ENCODE measurements at regions not wholly inside any gene's neighbourhood (a gene's known extent, or its start where the extent isn't known, plus 50 kb on each side); places are given as distances from the start of the nearest gene placed in this dataset.

DNA sequence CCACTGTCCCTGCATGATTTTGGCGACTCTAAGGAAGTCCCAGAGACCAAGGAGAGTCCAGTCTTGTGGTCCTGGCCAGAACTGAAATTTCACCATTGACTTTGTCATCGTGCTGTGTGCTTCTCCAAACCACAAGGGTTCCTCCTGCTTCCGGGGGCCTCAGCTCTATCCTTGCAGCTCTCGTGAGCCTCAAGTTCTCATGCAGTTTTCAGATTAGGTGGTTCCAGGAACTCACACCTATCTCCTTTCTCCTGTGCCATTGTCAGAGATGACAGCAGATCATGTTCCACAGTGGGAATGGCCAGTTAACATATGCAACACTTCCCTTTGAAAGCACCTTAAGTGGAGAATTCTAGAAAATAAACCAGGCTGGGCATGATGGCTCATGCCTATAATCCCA lies 97.9 kb upstream of the CRHR1 start:
- TF ChIP-seq, protein P1, sequence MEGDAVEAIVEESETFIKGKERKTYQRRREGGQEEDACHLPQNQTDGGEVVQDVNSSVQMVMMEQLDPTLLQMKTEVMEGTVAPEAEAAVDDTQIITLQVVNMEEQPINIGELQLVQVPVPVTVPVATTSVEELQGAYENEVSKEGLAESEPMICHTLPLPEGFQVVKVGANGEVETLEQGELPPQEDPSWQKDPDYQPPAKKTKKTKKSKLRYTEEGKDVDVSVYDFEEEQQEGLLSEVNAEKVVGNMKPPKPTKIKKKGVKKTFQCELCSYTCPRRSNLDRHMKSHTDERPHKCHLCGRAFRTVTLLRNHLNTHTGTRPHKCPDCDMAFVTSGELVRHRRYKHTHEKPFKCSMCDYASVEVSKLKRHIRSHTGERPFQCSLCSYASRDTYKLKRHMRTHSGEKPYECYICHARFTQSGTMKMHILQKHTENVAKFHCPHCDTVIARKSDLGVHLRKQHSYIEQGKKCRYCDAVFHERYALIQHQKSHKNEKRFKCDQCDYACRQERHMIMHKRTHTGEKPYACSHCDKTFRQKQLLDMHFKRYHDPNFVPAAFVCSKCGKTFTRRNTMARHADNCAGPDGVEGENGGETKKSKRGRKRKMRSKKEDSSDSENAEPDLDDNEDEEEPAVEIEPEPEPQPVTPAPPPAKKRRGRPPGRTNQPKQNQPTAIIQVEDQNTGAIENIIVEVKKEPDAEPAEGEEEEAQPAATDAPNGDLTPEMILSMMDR (IDR thresholded peaks at IDR 0.05) = no peak
- H3K27ac Mint-ChIP-seq = no peak overlapping the region
- no peak for DNase-seq
- H3K4me3 Mint-ChIP-seq = no peak overlapping the region
- no peaks in the 10 kb centered on the region for H3K9me3 Mint-ChIP-seq
- no peaks in the 10 kb centered on the region for H3K36me3 Mint-ChIP-seq (ENCODE audit: low read depth)
- peaks cover 30% of the 10 kb centered on the region for H3K27me3 Mint-ChIP-seq (ENCODE audit: low read depth, poor library complexity)
- H3K4me1 Mint-ChIP-seq = peaks cover 5% of the 10 kb centered on the region

DNA sequence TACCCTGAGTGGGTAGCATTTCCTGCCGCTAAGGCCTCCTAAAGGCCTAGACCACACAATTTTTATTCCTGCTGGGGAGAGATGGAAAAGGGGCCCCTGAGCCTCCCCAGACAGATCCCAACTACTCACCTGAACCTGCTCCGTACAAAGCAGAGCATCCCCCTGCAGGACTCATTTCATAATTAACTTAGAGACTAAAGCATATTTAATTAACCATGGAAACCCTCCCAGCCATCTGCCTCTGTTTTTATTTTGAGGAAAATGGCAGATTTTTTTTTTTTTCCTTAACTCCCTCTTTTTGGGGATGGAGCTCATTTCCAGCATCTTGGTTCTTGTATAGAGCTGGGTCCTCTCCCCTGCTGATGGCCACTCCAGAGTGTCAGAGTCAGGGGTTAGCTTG lies 96.5 kb upstream of the CRHR1 start:
- H3K4me3 Mint-ChIP-seq = no peak overlapping the region
- DNase-seq = no peak
- H3K9me3 Mint-ChIP-seq = no peaks in the 10 kb centered on the region
- H3K36me3 Mint-ChIP-seq (ENCODE audit: low read depth) = no peaks in the 10 kb centered on the region
- H3K4me1 Mint-ChIP-seq = peaks cover 5% of the 10 kb centered on the region
- TF ChIP-seq, protein P1 (IDR thresholded peaks at IDR 0.05) = no peak
- no peak overlapping the region for H3K27ac Mint-ChIP-seq
- peaks cover 30% of the 10 kb centered on the region for H3K27me3 Mint-ChIP-seq (ENCODE audit: low read depth, poor library complexity)

DNA sequence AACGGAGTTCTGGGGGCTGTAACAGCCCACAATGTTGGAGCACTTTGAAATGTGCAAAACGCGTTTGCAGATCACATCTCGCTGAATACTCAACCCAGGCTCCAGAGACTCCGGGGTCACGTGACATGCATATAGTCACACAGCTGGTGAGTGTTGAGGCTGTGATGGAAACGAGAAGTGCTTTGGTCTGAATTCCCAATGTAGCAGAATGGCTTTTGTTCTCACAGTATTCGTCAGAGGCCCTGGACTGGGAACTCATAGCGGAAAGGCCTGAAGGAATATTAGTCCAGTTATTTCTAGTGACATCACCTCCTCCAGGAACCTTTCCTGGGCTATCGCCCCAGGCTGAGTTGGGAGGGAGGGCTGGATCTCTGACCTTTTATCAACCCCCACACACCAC lies 95.8 kb upstream of the CRHR1 start:
- Mint-ChIP-seq H3K27me3 (ENCODE audit: low read depth, poor library complexity) (peaks cover 27% of the 10 kb centered on the region), H3K4me1 (peaks cover 5% of the 10 kb centered on the region), H3K9me3 (no peaks in the 10 kb centered on the region), H3K27ac (no peak overlapping the region), H3K36me3 (ENCODE audit: low read depth) (no peaks in the 10 kb centered on the region), H3K4me3 (no peak overlapping the region)
- DNase-seq = no peak
- TF ChIP-seq, protein P1 (IDR thresholded peaks at IDR 0.05) = no peak

DNA sequence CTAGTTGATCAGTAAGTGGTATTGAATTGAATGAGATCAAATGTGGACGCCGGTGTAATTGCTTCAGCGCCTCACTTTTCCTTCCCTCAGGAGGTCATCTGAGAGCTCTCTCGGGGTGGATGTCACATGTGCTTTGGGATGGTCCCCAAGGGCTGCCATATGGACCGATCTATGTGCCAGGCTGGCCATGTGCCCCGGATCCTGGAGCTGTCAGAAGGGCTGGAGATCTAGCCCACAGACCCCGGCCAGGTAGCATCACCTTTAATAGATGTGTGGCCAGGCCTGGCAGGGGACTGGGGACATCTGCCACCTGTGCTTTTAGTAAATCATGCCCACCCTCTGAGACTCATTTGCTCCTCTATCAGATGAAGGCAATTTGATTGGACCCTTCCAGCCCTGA lies 95.3 kb upstream of the CRHR1 start:
- Mint-ChIP-seq H3K4me1 (peaks cover 5% of the 10 kb centered on the region), H3K4me3 (no peak overlapping the region), H3K36me3 (ENCODE audit: low read depth) (no peaks in the 10 kb centered on the region), H3K27me3 (ENCODE audit: low read depth, poor library complexity) (peaks cover 27% of the 10 kb centered on the region), H3K27ac (no peak overlapping the region), H3K9me3 (no peaks in the 10 kb centered on the region)
- DNase-seq = no peak
- TF ChIP-seq, protein P1 (IDR thresholded peaks at IDR 0.05) = no peak

DNA sequence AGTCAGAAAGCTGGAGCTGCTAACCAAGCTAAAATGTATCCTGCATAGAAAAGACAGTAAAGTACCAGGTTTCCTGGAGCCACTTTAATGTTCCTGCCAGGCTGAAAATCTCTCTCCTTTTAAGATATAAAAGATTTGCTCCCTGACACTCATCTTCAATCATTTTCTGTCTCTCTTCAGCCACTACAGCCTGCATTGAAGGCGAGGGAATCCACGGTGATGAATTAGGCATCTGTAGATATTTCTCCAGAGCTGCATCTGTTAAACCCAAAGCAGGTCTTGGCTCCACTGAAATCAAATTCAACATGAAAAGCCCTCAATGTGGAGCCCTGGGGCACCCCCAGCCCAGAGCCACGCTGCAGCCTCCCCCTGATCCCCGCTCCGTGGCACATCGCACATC lies 94.7 kb upstream of the CRHR1 start:
- TF ChIP-seq, protein P1 (IDR thresholded peaks at IDR 0.05) = no peak
- H3K4me1 Mint-ChIP-seq = peaks cover 5% of the 10 kb centered on the region
- no peak overlapping the region for H3K4me3 Mint-ChIP-seq
- DNase-seq = no peak
- no peaks in the 10 kb centered on the region for H3K36me3 Mint-ChIP-seq (ENCODE audit: low read depth)
- no peaks in the 10 kb centered on the region for H3K9me3 Mint-ChIP-seq
- no peak overlapping the region for H3K27ac Mint-ChIP-seq
- H3K27me3 Mint-ChIP-seq (ENCODE audit: low read depth, poor library complexity) = peaks cover 27% of the 10 kb centered on the region

DNA sequence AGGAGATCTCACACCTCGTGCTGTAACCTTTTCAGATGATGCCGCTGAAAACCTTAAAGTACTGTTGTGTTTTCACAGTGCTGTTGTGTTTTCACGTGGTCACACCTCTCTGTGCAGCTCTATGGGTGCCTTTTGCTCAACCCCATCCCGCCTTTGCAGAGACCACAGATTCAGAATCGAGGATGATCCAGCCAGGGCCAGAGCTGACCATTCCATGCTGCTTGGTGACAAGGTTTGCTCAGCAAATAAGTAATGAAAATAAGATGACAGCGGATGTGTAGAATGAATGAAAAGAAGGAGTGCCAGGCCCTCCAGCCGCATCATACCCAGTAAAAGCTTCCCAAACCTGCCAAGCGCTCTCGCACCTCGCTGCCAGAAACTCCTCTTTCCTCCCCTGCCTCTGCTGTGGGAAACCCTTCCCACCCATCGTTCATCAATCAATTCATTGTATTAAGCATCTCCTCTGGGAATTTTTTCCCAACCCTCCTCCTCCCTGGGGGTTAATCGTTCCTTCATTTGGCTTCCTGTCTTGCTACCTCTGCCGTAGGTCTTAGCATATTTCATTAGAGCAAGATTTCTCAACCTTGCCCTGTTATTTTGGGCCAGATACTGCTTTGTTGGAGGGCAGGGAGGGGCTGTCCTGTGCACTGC lies 93.4 kb upstream of the CRHR1 start:
- Mint-ChIP-seq H3K36me3 (ENCODE audit: low read depth) (no peaks in the 10 kb centered on the region), H3K4me1 (peaks cover 5% of the 10 kb centered on the region), H3K27me3 (ENCODE audit: low read depth, poor library complexity) (peaks cover 31% of the 10 kb centered on the region), H3K27ac (peak overlapping the region; percentile 9), H3K9me3 (no peaks in the 10 kb centered on the region), H3K4me3 (no peak overlapping the region)
- DNase-seq = no peak
- TF ChIP-seq, protein P1 (IDR thresholded peaks at IDR 0.05) = no peak
